Embryonic facial prominence (tissue), 1 donor: ENCODE measurements at regions not wholly inside any gene's neighbourhood (a gene's known extent, or its start where the extent isn't known, plus 50 kb on each side); places are given as distances from the start of the nearest gene placed in this dataset.
"Not testable (repeated sequence)": the region's sequence is repeated elsewhere in the genome, so short reads cannot be mapped to it uniquely, and the experiment has no call there.

Source experiments
- DNase-seq: peaks from one replicate; pipeline ENCODE4 v3.0.0-alpha.2; 2016; ENCODE audit errors: extremely low spot score

DNA sequence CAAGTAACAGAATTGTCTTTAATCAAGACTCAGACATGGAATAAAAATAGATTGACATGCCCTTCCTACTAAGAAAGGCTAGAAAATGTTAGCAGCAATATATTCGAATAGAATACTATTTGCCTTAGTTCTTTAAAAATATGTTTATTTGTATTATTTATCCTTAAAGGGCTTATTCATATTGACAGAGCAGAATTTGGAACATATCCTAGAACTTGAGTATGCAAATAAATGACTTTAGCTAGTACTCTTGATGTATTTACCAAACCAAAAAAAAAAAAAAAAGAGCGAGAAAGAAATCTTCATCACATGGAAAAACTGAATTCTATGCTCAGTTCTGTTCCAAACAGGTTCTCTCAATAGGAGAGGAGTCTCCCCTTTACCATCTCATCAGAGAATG is 68.9 kb upstream of the PPARGC1A start:
- no peak for DNase-seq

DNA sequence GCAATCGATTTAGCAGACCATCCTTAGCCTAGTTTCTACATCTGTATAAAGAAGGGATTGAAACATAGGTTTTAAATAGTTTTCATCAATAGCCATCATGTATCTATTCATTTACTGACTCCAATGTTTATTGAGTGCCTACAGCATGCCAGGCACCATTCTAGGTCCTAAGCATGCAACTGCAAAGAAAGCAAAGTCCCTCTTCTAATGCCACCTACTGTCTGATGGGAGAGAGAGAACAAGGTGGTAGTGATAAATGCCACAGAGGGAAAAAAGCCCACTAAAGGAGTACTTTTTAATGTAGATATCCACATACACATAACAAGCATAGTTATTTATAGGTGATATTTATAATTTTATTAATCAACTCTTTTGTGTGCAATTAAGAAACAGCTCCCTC is 67.6 kb upstream of the PPARGC1A start:
- DNase-seq: no peak

DNA sequence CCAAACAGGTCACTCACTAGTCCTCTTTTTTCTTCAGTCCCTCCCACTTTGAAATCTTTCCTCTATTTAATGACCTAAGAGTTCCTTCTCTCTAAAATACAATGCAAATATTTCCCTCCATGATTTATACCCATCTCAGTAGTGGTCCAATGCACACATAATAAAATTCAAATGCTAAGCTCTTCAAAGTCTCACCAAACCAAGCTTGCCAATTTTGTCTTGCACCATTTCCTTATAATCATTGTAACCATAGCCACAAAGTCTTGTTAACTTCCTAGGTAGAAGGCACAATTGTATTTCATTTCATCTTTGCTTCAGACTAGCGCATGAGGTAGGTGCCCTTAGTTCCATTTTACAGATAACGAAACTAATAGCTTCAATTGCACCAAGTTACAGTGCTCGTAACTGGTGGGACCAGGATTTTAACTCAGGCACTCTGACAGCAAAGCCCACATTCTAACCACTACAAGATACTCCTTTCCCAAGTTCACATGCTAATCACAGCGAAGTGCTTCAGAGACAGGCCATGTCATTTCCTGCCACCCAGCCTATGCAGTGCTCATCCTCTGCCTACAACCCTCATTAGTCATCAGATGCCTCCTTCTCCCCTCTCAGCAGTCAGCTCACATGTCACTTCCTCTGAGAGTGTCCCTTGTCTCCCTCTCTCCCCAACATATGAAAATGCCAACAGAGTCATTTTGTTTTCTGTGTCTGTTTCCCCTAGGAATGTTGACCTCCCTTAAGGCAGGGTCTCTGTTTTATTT is 66.9 kb upstream of the PPARGC1A start:
- no peak for DNase-seq

DNA sequence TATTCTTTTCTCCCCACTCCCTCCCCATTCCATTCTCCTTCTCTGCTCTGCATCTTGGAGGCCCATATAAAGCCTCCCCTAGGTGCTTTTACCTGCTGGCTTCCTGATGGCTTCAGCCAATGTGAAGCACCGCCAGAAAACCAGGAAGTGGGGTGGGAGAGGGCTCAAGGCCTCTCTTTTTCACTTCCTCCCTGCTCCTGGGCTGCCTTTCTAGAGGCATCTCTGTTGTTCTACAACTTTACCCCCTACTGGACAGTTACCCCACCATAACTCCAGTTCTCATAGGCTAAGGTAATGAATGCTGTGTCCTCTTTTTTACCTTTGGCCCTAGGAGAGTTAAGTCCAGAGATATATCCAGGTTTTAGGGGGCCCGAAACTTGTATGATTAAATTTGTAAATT is 62.4 kb upstream of the PPARGC1A start:
- no peak for DNase-seq

DNA sequence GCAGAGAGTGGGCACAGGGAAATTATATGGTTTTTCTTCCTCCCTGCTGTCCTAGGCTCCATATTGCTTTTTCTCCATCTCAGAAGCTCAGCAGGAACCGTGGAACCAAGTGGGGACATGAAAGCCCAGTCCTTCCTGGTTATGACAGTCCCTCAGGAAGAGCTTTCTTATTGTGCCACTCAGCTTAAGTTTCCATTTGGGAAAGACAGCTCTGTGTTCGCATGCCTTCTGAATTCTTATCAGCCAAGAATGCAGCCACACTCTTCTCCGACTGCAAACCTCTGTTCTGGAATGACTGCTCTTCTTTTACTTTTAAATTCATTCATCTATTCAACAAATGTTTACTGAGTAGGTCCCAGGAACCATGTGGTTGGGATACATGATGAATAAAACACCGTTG is 58.0 kb upstream of the PPARGC1A start:
- no peak for DNase-seq

DNA sequence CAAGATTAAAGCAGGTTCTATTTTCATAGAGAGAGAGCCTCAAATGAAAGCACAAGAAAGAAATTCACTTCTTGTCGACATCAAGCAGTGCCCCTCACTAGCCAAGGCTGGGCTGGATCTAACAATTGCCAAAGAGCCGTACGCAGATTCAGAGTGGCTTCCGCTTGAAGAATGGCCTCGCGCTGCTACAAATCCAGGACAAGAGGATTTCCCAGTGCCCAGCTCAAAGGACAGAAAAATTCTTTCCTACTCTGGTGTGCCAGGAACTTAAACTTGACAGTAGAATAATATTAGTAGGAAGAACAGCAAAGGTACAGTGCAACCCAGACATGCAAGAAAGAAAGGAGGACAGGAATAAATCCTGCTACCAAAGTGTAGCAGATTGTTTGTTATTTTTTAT is 56.5 kb upstream of the PPARGC1A start:
- DNase-seq: no peak

DNA sequence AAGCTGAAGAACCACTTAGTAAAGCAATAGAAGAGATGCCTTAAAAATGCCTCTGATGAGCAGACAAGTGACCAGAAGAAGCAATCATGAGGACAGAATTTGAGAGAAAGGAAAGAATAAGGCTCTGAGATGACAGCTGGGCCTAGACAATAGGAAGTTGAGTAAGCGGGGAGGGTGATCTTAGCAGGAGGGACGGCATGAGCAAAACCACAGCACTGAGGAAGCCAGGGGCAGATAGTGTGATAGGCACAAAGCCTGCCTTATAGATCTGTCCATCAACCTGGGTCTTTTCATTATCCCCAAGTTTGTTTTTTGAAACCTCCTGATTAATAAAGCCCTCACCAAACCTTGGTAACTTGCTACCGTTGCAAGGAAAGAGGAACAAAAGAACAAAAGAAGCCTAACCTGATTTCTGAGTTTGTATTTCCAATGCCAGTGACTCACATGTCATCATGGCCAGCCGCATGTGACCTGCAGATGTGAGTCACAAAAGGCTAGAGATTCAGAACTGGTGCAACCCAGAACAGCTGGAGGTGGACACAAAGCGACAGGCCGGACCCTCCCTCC is 55.7 kb upstream of the PPARGC1A start:
- no peak for DNase-seq

DNA sequence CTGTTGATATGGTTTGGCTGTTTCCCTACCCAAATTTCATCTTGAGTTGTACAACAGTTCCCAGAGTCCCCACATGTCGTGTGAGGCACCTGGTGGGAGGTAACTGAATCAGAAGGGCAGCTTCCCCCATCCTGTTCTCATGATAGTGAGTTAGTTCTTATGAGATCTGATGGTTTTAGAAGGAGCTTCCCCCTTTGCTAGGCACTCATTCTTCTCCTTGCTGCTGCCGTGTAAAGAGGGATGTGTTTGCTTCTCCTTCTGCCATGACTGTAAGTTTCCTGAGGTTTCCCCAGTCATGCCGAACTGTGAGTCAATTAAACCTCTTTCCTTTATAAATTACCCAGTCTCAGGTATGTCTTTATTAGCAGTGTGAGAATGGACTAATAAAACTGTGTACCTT is 54.7 kb upstream of the PPARGC1A start:
- not testable (repeated sequence) for DNase-seq

DNA sequence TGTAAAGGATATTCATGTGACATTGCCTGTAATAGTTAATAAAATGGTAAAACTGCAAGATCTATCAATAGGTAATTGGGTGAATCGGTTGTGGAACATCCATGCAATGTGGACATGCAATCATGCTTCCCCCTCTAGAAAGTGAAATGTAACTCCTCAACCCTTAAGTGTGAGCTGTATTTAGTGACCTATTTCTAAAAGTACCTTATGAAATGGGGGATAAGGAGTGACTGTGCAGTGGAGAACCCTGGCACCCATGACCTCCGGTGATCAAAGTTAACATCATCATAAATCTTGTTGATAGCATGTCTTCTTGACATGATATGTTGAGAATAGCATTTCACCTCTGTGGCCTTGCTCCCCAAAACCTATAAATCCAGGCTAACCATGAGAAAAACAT is 53.6 kb upstream of the PPARGC1A start:
- DNase-seq: no peak

DNA sequence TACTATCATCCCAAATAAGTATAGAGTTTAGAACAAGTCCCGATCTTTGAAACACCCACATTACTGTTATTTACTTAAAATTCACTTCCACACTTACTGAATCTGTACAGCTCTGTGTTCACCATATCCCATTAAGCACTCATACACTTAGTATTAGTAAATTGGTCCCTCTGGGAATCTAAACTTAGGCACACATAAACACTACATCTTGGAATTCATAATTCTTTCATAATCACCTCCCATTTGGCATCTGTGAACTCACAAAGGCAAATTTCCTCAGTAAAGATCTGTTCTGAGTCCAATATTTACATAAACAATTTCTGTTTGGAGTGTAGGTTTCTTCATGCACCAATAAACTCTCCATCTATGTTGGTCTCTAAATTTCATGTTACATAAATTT is 52.6 kb upstream of the PPARGC1A start:
- no peak for DNase-seq
